ENCODE measurements at regions not wholly inside any gene's neighbourhood (a gene's known extent, or its start where the extent isn't known, plus 50 kb on each side); places are given as distances from the start of the nearest gene placed in this dataset.

- no peak overlapping the region for H3K27ac ChIP-seq
- no peak for TF ChIP-seq CTCF (conservative IDR thresholded peaks at IDR 0.05)
Measured at GRCh38 chr6:150799276-150799805, 66.2 kb upstream of the MTHFD1L start.

DNA sequence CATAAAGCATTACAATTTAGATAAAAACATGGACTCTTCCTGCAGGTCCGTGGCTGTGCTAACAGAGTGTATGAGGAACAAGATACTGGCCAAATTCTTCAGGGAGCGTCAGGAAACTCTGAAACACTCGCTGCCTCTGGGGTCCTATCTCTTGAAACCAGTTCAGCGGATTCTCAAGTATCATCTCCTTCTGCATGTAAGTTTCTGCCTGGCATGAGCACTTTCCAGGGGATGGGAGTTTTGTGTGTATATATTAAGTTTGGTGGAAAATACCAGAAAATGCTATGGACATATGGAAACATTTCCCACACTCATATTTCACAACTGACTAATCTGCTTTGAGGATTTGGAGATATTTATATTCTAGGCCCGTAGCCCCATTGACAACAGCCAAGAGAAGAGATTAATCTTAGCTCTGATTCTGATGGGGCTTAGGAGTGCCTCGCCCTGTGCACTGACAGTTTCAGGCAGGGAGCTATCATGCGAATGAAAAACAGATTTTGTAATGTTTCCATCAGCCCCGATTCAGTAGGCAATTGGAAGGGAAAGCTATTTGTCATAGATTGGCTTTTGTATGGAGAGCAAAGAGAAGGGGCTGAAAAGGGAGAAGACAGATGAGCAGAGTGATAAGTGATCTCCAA, 64.7 kb upstream of the MTHFD1L start:
- TF ChIP-seq CTCF (conservative IDR thresholded peaks at IDR 0.05) = no peak
- H3K27ac ChIP-seq = no peak overlapping the region

- no peak for TF ChIP-seq CTCF (conservative IDR thresholded peaks at IDR 0.05)
- no peak overlapping the region for H3K27ac ChIP-seq
Measured at GRCh38 chr6:150806790-150807189, 58.7 kb upstream of the MTHFD1L start.

DNA sequence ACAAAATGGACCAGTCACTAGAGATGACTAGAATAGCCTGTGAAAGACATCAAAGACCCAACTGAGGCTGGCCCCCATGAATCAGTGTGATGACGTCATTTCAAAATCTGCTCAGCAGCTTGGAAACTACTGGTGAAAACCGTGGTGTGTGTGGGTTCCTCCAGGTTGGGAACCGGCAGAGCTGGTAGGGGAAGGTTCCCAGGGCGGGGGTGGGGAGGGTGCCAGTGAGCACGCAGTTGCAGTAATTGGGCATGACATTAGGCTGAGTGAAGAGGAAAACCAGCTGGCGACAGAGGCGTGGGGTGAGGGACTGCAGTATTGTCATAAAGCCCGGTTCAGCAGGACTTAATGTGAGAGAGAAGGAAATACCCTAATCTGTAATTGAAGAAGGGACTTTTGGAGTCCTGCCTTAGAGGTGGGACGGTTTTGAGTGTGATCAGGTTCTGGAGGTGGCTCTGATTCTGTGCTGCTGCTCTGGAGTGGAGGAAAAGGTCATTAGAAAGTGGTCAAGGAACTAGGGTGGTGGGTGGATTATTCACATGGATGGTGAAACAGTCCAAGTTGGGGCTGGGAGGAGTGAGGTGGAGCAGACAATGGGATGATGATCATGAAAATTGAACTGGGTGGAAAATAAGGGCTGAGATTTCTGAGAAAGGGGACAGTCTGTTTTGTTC, 52.0 kb upstream of the MTHFD1L start:
- H3K27ac ChIP-seq = no peak overlapping the region

GRCh38 chr6:150813993-150814359, 51.5 kb upstream of the MTHFD1L start:
- TF ChIP-seq CTCF (conservative IDR thresholded peaks at IDR 0.05) = no peak
- H3K27ac ChIP-seq = no peak overlapping the region

More for the DNA sequence above, 52.0 kb upstream of the MTHFD1L start:
- no peak for TF ChIP-seq CTCF (conservative IDR thresholded peaks at IDR 0.05)

All from VCaP (cell line).